ENCODE measurements at regions not wholly inside any gene's neighbourhood (a gene's known extent, or its start where the extent isn't known, plus 50 kb on each side); places are given as distances from the start of the nearest gene placed in this dataset.

DNA sequence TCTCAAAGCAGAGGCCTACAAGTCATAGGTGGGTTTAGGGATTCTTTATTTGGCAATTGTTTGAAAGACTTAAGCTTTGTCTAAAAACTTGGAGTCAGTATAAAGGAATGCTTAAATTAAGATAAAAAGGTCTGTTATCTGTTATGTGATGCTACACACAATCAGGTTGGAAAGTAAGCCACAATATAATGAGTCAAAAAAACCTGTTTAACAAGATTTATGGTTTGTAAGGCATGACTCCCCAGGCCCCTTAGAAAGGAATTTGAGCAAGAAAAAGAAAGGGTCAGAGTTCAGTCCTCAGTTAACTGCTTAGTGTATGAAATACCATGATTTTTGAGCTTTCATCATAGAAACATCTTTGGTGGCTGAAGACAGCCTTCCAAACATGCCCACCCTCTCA lies 66.8 kb upstream of the HMGN3 start:
- DNase-seq: no peak

DNA sequence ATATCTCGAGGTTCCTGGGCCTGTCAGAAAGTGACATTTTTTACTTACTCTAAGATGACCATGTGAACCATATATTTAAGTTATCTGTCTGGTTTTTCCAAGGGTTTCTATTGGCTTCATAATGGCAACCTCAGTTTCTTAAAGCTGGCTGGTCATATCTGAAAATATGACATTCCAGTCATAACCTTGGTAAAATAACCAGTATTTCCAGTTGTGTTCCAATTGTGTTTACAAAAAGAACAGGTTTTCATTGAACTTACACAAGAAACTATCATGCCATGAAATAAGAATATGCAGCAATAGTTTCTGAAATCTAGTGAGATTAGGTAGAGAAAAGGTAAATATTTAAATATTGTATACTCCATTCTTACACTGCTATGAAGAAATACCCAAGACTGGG lies 61.7 kb upstream of the HMGN3 start:
- no peak for DNase-seq

All from OCI-M1 (cell line).